HG03039 (cell line): ENCODE measurements at regions not wholly inside any gene's neighbourhood (a gene's known extent, or its start where the extent isn't known, plus 50 kb on each side); places are given as distances from the start of the nearest gene placed in this dataset.

Experiments used
- ATAC-seq: cut with Tn5 transposase; IDR thresholded peaks from one replicate; pipeline ENCODE4 v1.9.1; 2021; ENCODE audit warnings: mild to moderate bottlenecking, moderate library complexity; ENCODE audit not compliant: unreplicated experiment

DNA sequence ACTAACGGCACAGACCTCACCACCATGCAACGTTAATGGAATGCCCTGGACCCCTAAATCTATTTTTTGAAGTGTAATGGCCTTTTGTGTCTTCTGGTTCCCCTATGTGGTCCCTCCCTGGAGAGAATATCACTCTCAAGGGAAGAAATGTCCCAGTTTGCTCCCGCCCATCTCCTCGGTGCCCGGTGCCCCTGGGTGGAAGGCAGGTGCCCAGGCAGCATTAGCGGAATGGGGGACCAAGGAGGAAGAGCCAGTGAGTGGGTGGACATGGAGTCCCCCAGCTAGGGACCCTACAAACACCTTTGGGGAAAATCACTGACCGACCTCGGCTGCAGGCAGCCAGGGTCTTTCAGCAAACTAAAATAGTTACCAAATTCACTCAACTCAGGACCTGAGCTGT lies 212.1 kb upstream of the RTL1 start:
- ATAC-seq: no peak

DNA sequence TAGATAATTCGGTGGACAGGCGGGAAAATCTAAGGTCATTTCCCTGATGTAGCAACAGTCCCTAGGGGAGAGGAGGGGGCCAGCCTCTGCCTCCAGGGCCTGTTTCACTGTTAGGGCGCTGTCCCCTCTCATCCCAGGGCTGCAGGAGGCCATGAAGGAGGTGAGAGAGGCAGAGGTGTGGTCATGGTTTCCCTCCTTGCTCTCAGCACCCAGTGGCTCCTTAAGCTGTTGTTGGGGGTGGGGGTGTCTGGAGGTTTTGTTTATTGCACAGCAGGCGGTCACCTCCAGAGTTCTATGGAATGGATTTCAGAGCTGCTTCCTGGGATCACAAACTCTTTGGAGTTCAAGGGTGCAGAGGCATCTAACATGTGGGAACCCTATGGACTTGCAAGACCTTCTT lies 212.5 kb upstream of the RTL1 start:
- no peak for ATAC-seq

DNA sequence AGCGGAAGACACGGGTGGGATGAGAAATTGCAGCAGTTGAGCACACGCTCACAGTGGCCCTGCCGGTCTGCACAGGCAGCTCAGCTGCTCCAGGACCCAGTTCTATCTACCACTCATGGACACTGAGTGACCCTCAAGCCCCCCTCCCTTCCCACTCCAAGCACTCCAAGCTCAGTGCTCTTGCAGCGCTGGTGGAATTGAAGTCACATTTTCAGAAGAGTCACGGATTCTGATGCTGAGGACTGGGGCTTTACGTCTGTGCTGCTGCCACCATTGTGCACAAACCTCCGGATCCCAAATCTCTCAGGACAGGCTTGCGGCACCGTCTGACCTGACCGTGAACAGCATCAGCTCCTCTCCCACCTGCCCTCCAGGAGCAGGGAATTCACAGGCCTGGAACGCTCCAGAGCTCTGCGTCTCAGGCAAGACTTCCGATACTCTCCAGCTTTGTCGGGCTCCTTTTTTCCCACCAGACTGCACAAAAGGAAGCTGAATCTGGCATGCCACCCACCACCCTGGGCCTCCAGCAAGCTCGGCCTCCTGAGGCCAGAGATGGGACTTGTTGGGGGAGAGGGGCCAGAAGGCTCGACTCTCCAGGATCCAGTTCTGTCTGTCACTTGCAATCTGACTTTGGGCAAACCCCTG lies 213.1 kb upstream of the RTL1 start:
- ATAC-seq: no peak

DNA sequence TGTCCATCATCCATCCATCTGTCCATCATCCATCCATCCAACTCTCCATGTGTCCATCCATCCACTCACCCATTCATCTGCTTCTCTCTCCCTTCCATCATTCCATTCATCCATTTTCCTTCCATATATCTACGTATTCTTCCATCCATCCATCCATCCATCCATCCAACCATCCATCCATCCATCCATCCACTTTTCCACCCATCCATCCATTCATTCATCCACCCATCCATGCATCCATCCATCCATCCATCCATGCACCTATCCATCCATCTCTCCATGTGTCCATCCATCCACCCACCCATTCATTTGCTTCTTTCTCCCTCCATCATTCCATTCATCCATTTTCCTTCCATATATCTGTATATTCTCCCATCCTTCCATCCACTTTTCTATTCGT lies 214.0 kb upstream of the RTL1 start:
- no peak for ATAC-seq

DNA sequence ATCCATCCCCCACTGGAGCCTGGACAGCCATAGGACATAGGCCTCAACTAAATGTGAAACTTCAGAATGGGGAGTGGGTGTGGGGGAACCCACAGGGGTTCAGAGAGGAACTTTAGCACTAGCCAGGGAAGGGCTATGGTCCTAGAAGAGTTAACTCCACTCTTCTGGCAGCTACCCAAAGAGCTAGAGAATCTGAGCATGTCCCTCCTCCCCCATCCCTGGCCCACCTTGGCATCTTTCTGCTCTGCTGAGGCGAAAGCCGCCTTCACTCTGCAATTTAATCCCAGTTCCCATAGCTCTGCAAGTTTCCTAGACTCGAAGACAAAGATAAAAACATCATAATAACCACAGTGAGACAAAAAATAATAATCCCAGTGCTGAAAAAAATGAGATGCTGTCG lies 214.7 kb upstream of the RTL1 start:
- no peak for ATAC-seq

DNA sequence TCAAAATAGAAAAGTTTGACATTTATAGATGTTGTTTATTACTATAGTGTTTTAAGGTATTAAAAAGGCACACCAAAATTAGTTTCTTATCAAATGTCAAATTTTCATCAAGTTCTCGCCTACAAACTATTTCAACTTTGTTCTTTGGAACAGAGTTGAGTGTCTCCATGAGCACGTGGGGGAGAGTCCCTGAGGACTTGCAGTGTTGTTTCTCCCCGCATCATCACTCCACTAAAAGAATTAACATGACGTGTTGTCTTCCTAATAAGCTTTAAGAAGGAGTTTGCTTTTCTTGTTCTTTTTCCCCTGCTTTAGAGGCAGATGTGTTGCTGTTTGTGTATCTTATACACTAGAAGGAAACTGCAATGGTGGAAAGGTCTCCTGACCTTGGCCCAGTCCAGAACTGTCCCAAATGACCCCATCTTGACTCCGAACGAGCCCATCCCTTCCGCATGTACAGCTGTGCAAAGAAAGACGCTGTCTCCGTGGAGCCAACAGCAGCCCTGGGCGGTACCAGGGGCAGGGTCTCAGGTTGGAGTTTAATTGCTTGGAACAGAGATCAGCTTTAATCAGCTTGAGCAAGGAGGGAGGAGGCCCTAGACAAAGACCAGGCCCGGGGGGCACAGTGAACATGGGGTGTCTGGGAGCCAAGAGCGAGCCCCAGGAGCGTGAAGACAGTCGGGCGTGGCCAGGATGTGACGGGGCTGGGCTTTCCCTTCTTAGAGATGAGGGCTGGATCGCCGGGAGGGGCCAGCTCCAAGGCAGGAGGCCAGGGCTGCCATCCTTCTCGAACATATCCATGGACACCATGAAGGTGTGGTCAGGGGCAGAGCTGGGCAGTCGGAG lies 215.4 kb upstream of the RTL1 start:
- ATAC-seq: no peak

DNA sequence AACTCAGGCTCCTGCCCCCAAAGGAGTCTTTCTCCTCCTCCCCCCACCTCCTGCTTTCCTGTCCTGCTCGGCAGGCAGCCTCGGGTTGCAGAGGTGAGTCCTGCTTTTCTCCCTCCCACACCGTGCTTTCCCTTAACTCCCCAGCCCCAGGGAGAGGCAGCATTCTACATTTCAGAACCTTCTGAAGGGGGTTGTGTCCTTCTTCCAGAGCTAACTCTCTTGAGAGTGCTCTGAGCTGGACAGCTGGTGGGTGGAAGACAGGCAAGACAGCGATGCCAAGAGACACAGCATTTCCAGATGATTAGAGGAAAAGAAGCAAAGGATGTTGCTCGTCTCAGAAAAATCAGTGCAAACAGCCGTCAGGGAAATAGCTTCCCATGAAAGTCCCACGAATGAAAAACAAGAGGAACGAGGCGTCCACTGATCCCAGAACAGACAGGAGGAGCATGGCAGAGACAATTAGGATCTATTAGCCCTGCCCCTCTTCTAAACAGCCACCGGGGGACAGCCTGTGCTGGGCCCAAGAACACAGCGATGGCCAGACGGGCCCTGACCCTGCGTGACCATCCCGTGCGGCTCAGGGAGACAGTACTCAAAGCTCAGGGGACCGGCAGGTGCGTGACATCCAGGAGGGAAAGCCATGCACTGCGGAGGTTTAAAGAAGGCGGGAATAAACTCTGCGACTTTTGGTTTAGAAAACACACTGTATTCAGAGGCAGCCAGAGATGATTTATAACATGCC lies 216.5 kb upstream of the RTL1 start:
- no peak for ATAC-seq

DNA sequence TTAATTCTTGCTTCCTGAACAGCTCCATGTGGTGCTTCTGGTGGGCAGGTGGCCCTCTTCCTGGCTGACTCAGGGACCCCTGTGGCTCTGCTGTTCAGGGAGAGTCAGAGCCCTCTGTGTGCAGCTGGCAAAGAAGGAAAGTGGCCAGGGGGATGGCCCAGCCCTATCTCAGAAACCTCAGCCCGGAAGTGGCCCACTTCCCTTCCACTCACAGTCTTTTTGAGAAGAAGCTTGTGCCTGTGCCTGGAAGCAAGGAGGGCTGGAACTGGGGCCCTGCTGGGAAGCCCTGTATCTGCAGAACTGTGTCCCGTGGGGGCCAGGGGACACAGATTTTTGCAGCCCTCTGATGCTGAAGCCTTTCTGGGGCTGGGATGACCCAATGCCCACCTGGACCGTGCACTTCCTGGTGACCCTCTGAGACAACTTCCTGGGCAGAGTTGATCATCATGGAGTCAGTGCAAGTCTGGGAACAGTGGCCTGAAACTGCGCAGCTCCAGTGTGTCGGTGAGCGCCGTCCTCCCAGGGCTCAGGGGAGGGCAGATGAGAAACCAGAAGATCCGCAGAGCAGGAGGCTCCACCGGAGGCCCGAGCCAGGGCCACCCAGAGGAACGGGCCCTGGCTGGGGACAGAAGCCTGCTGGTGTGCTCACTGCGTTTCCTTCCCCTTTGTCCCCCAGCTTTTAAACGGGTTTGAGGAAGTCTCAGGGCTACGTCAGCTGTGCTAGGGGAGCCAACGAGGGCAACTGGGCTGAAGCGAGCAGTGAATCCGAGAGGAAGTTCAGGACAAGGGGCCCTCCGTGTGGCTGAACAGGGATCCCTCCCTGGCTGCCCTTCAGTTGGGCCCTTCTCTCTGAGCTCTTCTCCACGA lies 217.4 kb upstream of the RTL1 start:
- no peak for ATAC-seq

DNA sequence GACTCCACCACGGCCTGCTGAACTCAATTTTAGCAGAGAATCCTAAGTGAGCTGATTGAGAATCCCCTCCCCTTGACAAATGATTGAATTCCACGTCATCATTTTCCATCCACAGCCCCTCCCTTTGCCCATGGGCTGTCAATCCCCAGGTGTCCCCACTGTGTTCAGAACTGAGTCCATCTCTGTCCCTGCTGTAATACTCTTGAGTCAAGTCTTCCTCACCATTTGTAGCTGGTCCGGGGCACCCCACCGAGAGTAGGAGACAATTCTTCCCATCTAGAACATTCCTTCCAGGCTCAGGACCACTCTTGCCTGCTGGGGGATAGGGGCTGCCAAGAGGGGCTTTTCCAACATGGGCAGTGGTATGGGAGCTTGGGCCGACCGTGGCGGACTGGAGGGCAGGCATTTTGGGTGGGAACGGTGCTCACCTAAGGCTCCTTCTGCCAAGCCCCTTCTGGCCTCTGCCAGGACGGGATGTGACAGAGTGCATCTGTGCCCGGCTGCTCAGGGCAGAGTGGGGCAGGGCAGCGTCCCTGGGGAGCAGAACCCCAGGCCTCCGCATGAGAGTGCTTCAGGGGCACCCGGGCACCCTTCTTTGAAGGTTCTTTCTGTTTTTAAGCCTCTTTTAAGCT lies 218.1 kb upstream of the RTL1 start:
- no peak for ATAC-seq

DNA sequence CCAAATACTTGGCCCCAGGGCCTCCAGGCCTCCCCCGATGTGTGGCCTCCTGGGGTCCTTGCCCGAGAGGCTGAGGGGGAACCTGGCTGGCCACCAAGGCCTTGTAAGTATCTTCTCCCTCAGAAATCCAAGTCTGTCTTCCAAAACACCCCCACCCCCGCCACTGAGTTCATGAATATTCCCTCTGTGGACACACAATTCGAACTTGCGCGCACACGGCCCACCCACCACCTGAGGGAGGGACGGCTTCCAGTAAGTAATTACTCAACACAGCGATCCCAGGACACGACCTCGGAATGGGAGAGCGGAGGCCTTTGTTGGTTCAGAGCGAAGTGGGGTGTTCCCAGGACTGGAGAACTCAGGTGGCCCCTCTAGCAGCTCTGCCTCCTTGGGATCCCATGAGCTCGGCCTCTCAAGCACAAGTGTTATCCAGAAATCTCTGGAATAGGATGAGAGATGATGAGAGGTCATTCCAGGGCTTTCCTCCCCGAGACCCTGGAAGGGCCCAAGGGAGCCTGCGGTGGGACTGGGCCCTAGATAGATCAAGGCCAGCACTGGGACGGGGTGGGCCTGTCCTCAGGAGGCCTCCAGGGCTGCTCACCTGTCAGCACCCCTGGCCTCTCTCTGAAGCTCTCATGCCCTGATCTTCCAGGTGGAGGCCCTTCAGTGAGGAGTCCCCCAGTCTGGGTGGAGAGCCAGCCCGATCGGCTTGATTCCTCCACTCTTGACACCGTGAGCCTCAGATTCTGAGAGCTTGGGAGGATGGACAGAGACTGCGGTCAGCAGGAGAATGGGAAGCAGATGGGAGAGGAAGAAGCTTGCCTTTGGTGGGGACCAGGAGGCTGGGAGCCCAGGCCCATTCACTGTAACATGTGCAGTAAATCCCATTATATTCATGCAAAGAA lies 219.0 kb upstream of the RTL1 start:
- no peak for ATAC-seq

DNA sequence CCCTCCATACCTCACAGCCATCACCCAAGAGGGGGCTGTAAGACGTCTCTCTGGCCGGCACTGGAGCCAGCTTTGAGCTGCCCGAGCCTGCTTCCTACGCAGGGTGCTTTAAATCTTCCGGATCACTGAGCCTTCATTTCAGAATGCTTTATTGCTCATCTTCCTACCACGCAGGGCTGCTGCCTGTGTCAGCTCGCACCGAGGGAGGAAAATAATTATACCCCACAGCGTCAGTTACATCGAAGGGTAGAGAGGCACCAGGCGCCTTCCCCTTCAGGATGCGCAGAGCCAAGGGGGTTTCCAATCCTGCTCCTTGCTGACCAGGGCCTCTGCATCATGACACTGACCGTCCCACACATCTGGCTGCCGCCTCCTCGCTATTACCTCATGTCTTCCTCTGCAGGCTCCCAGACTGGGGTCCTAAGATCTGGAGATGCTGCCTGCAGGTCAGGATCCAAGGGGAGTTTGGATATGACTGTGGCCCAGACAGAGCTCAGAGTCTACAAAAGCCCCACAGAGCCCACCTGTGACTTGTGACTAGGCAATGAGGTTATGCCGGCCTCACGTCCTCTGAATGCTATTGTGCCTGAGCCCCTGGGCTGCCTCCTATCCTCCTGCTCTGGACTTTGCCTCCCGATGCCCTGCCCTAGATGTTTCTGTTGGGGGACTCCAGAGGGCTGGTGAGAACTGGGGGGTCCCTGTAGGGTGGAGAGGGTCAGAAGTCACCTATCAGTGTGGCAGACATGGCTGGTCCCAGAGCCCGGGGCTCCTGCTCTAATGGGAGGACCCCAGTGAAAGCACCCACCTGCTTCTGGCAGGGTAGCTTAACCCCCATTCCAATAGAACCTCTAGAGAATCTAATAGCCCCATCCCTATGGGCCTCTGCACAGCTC lies 220.3 kb upstream of the RTL1 start:
- no peak for ATAC-seq

DNA sequence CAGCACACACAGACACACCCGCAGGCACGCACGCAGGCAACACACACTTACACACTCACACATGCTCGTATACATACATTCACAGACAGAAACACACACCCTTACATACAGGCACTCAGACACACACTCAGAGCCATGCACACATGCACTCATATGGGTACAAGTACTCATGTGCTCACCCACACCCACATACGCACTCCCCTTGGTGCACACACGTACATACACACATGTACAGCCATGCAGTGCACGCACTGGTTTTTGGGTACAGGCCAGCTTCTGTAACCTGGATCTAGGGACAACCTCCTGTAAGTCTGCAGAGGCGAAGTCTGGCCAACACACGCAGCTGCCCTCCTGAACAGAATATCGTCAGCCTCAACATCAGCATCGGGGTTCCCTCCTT lies 221.3 kb upstream of the RTL1 start:
- no peak for ATAC-seq

DNA sequence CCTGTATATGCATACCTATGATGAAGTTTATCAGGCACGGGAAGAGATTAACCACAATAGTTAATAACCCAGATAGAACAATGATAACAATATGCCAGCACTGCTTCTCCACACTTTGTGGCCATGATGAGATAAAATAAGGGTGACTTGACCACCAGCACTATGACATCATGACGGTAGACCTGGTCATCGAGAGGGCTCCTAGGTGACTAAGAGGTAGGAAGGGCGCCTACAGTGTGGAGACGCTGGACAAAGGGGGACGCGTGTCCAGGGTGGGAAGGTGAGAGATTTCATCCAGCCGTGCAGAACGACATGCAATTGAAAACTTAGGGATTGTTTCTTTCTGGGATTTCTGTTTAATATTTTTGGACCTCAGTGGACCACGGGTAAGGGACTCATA lies 221.8 kb upstream of the RTL1 start:
- no peak for ATAC-seq

DNA sequence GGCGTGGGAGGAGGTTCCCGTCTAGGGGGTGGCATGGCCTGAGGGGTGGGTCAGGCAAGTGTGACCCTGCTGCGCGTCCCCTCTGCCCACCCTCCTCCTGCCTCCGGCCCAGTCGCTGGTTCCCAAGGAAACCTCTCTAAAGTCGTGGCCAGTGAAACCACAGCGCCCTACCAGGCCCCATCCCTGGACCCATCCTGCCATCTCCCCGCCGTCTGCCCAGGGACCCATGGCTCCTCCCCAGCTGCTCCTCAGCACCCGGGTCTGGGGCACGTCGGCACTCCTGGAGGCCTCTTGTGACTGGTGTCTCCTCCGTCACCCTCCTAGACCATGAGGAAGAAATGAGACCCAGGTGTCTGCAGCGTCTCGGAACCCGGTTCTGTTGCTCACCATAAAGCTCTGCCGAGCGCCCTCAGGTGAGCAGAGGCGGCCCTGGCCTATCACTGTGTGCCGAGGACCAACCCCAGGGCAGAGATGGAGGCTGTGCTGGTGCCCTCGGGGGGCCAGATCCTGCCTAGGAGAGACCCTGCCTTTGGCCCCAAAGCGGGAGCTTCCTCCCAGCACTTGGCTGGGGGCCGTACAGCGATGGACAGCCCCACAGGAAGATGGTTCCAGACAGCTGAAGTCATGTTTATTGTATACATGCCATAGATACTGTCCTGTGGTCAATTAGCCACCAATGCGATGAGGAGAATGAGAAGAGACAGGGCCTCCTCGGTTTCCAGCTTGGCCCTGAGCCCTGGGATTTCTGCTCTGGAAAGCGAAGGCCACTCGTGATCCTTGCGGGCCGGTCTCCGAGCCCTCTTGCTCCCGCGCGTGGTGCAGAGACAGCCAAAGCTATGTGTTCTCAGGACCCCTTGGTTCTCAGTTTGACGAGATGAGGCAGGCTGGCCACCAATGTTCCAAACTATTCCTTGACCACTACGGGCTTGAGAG lies 222.5 kb upstream of the RTL1 start:
- no peak for ATAC-seq

DNA sequence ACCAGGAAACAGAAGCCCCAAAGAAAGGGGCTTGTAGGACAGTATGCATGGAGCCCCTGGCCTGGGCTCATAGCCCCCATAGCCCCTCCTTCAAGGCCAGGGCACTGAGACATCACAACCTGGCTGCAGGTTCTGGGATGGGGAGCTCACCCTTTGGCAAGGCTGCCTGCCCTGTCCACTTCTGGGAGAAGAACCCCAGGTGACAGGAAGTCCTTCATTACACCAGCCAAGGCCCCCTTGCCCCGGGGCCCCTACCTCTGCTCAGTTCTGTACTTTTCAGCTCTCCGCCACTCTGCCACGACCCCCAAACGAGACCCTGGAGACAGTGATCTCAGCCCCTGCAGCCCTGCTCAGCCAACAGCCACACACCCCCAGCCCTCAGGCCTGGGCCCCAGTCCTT lies 223.2 kb upstream of the RTL1 start:
- ATAC-seq: no peak

DNA sequence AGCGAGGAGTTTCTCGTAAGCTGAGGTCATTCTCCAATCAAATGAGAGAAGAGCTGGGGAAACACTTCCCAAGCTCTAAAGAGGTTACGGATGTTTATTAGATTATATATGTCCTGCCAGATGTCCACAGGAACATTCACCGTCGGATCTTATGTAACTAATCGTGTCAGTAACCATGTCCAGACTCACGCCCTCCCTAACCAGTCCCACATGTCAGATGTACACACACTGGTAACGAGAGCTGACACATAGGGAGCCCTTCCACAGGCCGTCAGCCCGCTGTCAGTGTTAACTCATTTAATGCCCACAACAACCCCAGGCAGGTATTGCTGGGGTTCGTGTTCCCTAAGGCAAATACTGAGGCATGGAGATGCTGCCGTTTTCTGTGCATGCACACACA lies 223.7 kb upstream of the RTL1 start:
- no peak for ATAC-seq
